Femur (tissue), 1 donor: ENCODE measurements at regions not wholly inside any gene's neighbourhood (a gene's known extent, or its start where the extent isn't known, plus 50 kb on each side); places are given as distances from the start of the nearest gene placed in this dataset.

Experiments
- DNase-seq: peaks from one replicate; pipeline ENCODE4 v3.0.0-alpha.2; 2017

DNA sequence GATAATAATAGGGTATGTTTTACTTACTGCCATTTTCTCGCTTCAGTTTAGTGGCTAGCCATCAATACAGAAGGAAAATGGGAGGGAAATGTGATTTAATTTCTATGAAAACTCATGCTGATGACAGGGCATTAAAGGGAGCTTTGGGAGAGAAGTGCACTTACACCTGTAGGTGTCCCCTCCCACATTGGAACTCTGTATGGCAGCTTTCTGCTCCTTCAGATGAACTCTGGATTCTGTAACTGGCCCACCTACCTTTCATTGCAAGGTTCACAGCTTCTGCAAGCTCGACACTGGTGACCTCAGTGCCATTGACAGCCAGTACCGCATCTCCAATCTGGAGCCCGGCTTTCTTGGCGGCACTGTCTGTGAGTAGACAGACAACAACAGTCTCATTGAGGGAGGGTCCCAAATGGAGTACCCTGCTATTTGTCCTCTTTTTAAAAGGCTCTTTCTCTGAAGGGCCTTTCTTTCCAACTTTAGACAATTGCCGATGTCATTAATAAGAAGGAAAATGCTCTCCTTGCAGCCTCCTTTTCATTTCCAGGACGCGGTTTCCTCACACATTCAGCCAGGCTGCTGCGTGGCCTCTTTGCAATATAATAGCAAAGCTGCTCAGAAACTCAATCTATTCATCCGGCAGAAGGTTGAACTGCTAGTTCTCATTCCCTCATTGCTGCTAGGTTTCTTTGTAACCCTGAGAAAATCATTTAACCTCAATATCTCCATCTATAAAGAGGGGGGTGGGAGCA is 63.6 kb downstream of the NUDT12 start:
- DNase-seq = no peak

DNA sequence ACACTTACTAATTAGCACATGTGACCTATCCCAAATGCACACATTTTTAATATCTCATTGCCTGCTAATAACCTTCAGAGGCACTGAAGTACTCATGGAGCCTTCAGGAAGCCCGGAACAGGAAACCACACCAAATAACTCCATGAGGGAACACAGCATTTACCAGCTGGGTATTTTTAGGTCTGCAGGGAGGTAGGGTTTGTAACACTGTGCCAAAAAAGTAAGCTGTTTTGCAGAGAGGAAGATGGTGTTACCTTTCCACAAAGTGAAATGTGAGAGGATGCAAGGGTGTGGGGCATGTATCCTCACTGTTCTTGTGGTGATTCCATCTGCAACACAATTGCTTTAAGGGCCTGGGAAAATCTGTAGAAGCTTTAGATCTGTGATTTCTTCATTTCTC is 64.4 kb downstream of the NUDT12 start:
- no peak for DNase-seq

DNA sequence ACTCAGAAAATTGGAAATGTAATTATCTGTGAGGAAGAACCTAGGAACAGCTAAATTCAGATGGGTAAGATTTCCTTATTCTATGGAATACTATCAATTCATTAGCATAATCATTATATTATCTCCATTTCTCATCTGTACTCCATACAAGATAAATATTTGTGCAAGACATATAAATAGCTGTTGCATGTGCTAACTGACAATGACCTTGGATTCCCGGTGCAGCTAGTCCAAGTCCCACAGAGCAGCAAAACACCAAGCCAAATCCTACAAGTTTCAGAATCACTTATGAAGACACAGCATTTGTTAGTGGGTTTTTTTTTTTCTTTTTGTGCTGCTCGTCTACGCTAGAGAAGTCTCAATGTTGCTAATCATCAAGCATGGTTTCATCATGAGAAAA is 64.8 kb downstream of the NUDT12 start:
- no peak for DNase-seq

DNA sequence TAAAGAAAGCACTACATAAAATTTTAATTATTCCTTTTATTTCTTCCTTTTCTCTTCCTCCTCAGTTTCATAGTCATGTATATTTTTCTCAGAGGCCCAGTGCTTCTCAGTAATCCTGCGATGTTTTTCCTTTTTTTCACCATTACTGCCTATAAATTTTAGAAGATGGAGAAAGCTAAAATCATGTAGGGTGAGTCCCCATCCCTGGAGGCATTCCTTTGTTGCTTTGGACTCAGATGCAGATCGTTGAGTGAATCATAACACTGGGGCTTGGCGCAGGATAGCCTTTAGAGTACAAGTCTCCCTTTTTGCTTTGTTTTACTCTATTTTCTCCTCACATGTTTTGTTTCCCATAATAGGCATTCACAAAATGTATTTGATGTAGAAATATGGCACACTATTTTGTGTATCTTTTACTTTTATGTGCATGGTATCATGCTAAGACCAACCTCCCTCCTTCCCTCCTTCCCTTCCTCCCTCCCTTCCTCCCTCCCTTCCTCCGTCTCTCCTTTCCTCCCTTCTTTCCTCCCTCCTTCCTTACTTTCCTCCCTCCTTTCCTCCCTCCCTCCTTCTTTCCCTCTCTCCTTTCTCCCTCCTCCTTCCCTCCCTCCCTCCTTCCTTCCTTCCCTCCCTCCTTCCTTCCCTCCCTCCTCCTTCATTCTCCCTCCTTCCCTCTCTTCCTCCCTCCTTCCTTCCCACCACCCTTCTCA is 72.4 kb downstream of the NUDT12 start:
- DNase-seq = no peak

DNA sequence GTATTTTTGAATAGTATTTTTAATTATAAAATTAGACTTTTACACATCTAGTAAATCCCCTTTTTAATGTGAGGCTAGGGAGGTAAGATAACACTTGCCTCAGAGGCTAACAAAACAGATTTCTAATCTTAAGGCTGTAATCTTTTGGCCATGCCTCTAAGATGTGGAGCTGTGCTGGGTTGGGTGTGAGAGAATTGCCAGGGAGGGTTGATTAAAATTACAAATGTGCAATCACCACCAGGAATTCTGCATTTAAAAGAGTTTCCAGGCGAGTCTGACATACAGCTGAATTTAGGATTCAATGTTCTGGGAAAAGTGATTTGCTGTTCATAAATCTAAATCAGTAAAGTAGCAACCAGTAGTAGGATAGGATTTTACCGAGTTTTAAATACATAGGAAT is 73.3 kb downstream of the NUDT12 start:
- DNase-seq = no peak

DNA sequence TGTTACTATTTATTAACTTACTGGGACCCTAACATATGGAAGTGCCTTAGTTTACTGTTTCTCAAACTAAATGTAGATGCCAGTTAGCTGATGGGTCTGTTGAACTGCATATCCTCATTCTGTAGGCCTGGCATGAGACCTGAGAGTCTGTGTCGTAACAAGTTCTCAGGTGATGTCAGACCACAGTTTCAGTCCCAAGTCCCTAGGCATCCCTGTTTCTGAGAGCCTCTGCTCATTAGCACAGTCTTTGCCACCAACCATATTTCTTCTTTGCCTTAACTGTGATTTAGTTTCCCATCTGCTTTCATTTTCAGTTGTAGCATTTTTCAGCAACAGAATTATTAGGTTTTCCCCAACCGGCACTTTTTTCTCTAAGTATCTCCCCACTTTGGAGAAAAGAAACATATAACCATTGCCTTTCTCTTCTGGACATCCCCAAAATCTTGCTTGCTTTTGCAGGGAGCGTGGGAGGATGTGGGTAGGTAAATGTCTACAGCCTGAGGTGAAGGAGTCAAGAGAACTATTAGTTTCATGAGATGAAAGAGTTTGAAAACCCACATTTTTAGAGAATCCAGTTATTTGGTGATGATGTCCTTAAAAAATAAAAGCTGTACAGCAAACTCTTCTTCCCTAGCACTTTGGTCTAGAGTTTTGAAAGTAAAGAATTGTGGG is 74.6 kb downstream of the NUDT12 start:
- no peak for DNase-seq

DNA sequence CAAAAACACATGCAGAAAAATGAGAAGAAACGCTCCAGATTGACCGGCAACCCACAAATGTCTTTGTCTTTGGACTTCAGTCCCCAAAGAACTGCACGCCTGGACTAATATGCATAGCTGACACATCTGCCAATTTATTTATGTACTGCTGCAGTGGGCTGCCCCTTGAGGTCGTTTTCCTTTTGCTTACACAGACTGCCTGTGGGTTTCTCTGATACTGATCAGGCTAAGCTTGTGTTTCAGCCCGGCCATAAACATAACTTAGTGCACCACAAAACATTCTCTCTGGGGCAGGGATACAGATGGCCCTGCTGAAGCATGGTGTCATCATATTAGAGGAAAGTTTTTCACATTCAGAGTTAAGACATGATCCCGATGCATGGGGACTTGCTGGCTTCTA is 75.4 kb downstream of the NUDT12 start:
- DNase-seq = peak; percentile 31

DNA sequence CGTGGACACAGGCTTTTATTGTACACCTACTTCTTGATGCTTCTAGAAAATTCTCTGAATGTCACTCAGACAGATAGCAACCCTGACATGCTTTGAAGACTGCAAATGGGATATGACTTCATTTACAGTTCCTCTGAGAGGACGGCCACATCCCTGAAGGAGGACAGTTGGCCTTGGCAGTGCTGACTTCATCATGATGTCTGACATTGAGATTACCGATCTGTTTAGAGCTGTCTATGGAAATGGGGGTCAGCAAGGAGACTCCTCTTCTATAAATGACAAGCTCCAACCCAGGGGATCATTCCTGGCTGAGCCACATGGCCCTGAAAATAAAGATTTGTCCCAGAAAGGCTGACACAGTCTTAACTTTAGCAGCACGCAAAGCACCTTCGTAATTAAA is 75.8 kb downstream of the NUDT12 start:
- no peak for DNase-seq

DNA sequence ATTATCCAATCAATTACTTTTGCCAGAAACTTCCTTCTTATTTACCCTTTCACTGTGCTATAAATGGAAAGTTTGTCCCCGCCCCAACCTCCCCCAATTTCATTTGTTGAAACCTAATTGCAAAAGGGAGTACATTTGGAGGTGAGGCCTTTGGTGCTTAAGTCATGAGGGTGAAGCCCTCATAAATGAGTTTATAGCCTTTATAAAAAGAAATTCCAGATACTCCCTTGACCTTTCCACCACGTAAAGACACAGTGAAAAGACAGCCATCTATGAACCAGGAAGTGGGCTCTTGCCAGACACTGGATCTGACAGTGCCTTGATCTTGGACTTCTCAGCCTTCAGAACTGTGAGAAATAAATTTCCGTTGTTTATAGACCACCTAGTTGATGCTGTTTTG is 82.3 kb downstream of the NUDT12 start:
- DNase-seq = no peak

DNA sequence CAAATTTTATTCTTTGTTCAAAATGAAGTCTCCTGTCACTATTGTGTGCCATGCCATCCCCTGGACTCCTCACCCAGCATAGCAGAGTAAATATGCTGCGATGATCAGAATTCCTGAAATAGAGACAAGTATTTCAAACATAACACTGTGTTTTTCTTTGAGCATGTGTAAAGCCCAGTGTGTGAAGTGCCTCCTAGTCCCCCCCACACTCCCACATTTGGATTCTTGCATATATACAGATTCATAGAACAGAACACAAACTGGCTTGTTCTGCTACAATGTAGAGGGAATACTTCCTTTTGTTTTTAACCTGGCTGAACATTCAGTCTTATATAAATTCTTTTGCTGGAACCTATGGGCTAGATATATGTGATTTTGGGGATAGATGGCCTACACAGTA is 84.9 kb downstream of the NUDT12 start:
- DNase-seq = no peak

DNA sequence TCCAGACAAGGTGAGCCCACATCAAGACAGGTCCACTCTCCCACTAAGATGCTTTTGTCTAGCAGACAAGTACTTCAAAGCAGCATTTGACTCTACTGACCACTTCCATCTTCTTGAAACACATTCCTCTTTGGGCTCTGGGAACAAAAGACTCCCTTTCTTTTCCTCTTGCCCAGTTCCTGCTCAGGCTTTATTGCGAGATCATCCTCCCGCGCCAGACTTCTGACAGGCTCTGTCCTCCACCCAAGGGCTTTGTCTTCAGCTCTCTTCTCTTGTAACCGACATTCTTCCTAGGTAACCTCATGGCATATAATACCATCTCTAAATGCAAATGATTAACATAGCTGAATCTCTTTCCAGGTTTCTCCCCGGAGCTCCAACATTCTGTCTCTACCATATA is 85.8 kb downstream of the NUDT12 start:
- no peak for DNase-seq

DNA sequence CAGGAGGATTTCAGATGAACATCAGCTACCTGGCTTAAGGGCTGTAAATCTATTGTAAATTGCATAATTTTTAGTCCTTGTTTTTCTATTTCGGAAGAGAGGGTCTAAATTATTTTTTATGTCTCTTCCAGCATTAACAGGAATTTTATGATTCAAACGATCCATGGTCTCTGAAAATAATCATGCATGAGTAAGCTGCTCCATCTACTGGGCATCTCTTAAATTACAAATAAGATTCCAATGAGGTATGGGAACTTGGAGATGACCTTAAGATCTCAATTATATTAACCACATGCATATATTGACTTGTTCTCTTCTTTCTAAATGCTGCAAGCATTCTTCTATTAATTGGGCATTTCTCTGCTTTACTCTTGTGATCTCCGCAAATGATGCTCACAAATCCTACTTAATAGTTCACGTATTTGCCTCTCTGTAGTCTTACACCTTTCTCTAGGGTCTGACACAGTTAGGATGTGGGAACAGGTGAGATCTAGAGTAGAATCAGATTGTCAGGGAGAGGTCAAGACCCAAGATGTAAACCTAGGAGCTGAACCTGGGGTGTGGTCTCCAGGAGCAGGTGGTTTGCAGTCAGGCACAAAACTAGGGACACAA is 86.9 kb downstream of the NUDT12 start:
- DNase-seq = no peak

DNA sequence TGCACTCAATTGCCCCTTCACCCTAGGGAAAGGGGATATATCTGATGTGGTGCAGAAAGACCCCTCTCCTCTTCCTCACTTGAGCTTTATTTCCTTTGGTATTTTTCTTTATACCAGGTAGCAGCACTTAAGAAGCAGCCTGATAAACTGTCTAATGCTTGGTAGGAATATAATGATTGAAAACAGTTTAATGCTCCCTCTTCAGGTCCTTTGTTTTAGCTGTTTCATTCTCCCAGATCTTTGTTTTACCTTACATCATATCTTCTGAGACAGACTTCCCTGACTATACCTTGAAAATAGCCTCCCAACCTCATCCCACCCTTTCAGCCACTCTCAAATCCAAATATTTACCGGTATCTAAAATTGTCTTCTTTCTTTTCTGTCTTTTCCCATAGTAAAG is 87.9 kb downstream of the NUDT12 start:
- no peak for DNase-seq

DNA sequence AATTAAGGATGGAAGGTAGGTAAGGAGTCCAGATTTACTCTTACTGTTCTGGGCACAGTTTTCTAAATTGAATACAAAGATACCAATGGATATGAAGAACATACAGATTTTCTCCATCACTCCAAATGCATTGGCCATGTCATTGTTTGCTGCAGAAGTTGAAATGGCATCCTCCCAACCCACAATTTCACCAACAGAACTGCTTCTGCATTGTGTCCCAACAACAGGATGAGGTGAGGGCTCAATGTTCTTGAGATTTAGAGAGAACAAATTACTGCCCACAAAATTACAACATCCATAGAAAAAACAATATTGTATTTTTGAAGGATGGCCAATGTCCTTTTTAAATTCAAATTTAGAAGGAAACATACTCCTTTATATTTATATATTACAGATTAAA is 88.9 kb downstream of the NUDT12 start:
- DNase-seq = no peak

DNA sequence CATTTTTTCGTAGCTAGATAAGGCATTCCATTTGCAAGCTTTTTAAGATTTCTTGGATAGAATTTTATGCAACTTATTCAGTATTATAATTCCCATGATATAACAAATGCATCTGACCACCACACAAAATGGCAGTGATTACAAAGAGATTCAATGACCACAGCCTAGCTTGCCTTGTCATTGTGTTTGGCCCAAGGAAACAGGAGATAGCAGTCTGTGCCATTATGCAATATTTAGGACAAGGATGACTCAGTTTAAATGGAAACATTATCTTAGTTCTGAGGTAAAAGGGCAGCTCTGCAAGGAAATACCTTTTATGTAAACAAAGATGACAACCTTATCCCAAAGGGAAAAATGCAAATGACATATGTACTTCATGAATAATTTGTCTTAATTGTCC is 89.8 kb downstream of the NUDT12 start:
- no peak for DNase-seq

DNA sequence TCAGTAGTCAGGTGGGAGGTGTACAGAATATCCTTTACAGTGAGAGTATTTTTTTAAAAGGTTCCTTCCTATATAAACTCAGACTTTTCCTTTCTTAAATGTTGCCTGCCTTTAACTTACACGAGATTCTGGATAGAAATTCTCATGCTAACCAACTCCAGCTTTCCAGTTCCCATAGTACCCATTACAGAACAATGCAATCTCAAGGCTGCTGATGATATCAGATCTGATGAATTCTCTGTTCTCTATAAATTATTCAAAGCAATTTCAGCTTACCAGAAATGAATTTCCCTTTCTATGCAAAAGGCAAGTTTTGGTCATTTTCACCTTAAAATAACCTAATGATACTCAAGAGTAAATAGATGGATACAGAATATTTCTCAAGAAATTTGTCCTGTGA is 90.3 kb downstream of the NUDT12 start:
- DNase-seq = no peak

DNA sequence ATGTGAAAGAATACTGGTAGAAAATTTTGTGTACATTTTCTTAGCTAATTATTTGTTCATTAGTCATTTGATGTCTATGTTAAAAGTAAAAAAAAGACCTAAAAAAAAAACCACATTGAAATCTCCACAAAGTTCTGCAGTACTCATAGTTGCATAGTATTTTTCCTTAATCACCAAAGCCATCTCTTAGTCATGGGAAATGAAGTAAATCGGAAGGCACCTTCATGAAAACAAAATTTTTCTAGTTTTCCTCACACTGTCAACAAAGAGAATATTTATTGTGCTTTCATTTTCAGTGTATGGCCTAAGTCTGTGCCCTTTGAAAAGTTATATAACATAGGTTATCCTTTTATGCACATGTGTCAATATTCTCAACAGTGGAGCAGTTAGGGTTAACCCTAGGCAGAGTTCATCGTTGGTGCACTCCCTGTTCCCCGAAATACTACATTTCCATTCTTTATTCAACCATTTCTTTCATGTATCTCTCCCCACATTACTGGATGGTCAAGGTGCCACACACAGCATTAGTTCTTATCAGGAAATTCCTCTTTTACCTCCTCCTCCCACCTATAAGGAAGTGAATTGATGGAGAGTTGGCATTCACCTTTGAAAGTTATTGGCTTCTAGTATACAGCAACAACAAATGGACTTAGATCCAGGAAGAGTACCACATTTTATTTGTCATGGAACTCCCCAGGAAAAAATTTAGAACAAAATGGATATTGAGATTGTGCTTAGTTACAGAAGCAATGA is 93.1 kb downstream of the NUDT12 start:
- DNase-seq = no peak

DNA sequence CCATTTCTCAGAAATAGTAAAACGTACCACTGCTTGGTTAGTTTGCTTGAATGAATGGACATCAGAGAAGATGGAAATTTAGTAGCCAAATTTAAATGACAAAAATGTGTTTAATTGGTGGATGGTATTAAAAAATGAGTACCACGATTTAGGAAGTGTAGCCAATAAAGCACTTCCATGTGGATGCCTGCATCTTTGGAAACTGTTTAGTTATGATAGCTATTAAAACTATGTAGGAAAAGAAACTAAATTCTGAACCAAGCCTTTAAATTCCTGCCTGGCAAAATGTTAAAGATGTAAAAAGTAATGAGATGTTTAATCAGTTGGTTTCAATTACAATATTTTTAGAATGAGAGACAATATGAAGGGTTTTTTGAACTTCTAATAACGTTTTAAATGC is 94.8 kb downstream of the NUDT12 start:
- no peak for DNase-seq

DNA sequence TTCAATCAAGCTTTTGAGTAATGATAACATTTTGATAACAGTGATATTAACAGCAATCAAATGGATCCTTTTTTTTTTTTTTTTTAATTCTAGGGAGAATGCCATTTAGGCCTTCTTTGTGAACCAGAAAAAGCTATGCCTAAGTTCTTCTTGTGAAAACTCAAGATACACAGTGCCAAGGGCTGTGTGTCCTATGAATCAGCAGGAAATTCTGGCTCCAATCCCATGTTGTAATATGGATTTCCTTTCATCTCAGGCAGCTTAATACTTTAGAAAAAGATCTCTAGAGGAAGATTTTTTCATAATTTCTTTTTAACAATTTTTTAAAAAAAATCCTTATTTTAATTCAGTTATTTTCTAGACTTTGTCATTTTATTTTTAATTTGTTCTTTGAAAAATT is 96.1 kb downstream of the NUDT12 start:
- no peak for DNase-seq

DNA sequence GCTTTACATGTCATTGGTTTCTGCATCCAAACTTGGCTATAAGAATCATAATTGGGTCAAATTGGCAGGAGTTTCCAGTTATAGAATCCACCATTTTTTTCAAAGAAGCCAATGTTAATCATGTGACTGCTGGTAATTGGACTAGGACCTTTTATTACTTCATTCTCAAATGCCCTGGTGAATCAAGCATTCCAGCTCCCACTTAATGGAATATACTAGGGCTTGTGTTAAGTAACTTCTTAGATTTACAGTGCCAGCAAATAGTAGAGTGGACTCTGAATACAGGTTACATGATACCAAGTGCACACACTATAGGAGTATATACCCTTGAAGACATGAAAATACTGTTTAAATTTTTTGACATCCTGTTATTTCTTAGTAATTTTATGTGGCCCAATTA is 96.7 kb downstream of the NUDT12 start:
- DNase-seq = no peak

DNA sequence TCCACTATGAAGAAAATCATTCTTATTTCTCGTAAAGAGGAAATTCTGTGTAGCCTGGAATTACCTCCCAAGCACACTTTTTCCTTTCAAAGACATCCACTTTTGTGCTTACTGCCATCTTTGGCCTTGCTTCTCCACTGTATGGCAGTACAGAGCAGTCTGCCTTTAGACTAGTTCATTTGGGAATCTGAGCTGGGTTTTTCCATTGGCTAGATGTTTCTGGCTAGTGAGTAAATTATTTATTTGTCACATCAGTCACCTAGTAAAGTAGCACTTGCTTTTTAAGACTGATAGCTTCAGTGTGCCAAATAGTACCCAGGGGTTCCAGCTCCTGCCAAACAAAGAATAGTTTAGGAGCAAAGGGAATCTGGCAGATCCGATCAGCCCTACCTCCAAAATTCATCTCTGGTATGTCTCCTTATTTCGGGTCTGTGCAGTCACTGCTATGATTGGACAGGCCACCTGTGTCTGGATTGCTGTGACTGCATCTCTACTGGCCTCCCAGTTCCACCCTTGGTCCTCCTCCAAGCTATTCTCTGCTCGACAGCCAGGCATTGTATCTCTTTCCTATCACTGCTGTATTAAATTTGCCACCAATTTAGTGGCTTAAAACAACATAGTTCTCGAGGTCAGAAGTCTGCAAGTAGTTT is 97.6 kb downstream of the NUDT12 start:
- DNase-seq = no peak

DNA sequence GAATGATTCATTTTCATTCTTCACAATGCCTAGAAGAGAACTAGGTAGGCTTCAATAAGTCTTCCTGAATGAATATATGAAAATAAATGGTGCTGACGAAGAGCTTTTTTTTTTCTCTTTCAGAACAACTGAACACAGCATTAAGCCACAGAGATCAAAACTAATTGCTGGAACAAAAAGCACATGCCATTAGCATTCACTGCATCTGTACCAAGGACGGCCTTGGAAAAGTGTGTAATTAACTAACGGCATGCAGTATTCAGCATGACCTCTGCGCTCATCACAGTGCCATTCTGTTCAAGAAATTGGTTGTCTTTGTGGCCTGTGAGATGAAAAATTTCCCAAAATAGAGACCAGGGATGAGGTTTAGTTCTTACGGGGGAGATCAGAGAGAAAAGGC is 99.3 kb downstream of the NUDT12 start:
- DNase-seq = no peak

DNA sequence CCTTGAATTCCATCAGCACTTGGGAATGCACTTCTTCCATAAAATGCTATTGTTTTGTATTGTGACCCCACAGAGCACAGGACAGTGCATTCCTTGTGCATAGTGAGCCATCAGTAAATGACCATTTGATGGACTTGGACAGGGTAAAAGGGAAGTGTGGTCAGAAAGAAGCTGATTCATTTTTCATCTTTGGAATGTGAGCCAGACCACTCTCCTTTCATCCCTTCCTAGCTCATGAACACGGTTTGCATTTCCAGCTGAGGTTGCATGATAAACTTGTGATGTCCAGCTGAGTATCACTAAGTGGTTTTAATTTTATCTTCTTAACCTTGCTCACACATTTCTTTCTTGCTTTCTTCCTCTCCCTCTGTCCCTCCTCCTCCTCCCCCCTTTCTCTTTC is 101.3 kb downstream of the NUDT12 start:
- no peak for DNase-seq
